Breast epithelium (tissue), 4 donors: ENCODE measurements at regions not wholly inside any gene's neighbourhood (a gene's known extent, or its start where the extent isn't known, plus 50 kb on each side); places are given as distances from the start of the nearest gene placed in this dataset.

Experiments
- DNase-seq, 2 donors: peaks; one replicate each; pipeline ENCODE4 v3.0.0-alpha.2; 2019; ENCODE audit warnings: low spot score in 2 of 2
- H3K27ac ChIP-seq, 2 donors: fragments of 200-600 bp; sonication (generic) in 1 of 2; one replicate each; pipeline ENCODE4 v1.5.1; 2016 to 2019; ENCODE audit warnings: mild to moderate bottlenecking in 1 of 2
- H3K27me3 ChIP-seq, 2 donors: fragments of 200-600 bp; sonication (generic) in 1 of 2; one replicate each; pipeline versions ENCODE4 v1.5.1 to v1.6.0; 2017 to 2019; ENCODE audit warnings: control low read depth in 1 of 2, mild to moderate bottlenecking in 1 of 2
- H3K36me3 ChIP-seq: fragments of 200-600 bp; one replicate; pipeline ENCODE4 v1.5.1; 2019
- H3K4me1 ChIP-seq, 2 donors: fragments of 200-600 bp; sonication (generic); one replicate each; pipeline ENCODE4 v1.5.1; 2016 to 2019; ENCODE audit warnings: control low read depth in 1 of 2
- H3K4me3 ChIP-seq, 3 donors: fragments of 200-600 bp; sonication (generic); 1 replicate in 2 of 3; 2 replicates in 1 of 3; pipeline ENCODE4 v1.5.1; 2016 to 2019; ENCODE audit warnings: mild to moderate bottlenecking in 3 of 3, moderate library complexity in 2 of 3
- H3K9me3 ChIP-seq, 2 donors: fragments of 200-600 bp; sonication (generic) in 1 of 2; one replicate each; pipeline ENCODE4 v1.5.1; 2016 to 2019; ENCODE audit warnings: control low read depth in 1 of 2
- CTCF ChIP-seq, 3 donors: fragments of 450-650 bp; IDR thresholded peaks; one replicate each; pipeline ENCODE4 v1.5.1; 2016 to 2017; ENCODE audit warnings: antibody characterized with exemption in 3 of 3, mild to moderate bottlenecking in 3 of 3, moderate library complexity in 3 of 3
- POLR2A ChIP-seq: fragments of 450-650 bp; IDR thresholded peaks from one replicate; pipeline ENCODE4 v1.6.1; 2016; ENCODE audit warnings: antibody characterized with exemption, mild to moderate bottlenecking, moderate library complexity
- POLR2AphosphoS5 ChIP-seq, 3 donors: sonication (generic); formaldehyde crosslinking; IDR thresholded peaks; one replicate each; pipeline ENCODE4 v1.6.1; 2017; ENCODE audit warnings: antibody characterized with exemption in 3 of 3
- intact Hi-C: fragments of 100-400 bp; cut with DNase I; formaldehyde crosslinking; loops from one replicate; pipeline ENCODE4 v1.15.1; 2023; ENCODE audit warnings: low total_unique reads

- Histone ChIP-seq H3K4me1 (no peaks in the 10 kb centered on the region), H3K4me3 (no peak overlapping the region), H3K36me3 (no peaks in the 10 kb centered on the region), H3K9me3 (no peaks in the 10 kb centered on the region), H3K27me3 (no peaks in the 10 kb centered on the region), H3K27ac (no peak overlapping the region)
- intact Hi-C loops = no loop called here
- no peak for DNase-seq
- no peak for TF ChIP-seq POLR2AphosphoS5 (IDR thresholded peaks at IDR 0.05)
- no peak for TF ChIP-seq CTCF (IDR thresholded peaks at IDR 0.05)
- no peak for TF ChIP-seq POLR2A
These were observed 378.8 kb upstream of the ISX start for GRCh38 chr22:34687116-34687515.

GRCh38 chr22:34688825-34689224, 377.1 kb upstream of the ISX start:
- H3K27me3 ChIP-seq = no peaks in the 10 kb centered on the region
- TF ChIP-seq POLR2A (no peak), POLR2AphosphoS5 (IDR thresholded peaks at IDR 0.05) (no peak), CTCF (IDR thresholded peaks at IDR 0.05) (no peak)
- intact Hi-C loops = no loop called here
- H3K36me3 ChIP-seq = no peaks in the 10 kb centered on the region
- no peak overlapping the region for H3K27ac ChIP-seq
- H3K4me1 ChIP-seq = no peaks in the 10 kb centered on the region
- H3K9me3 ChIP-seq = no peaks in the 10 kb centered on the region
- H3K4me3 ChIP-seq = no peak overlapping the region
- no peak for DNase-seq

- TF ChIP-seq CTCF (IDR thresholded peaks at IDR 0.05) = no peak
- no peak for TF ChIP-seq POLR2A
- TF ChIP-seq POLR2AphosphoS5 (IDR thresholded peaks at IDR 0.05) = no peak
- intact Hi-C loops = no loop called here
- no peaks in the 10 kb centered on the region for H3K36me3 ChIP-seq
- no peaks in the 10 kb centered on the region for H3K4me1 ChIP-seq
- no peak for DNase-seq
- H3K9me3 ChIP-seq = no peaks in the 10 kb centered on the region
- H3K4me3 ChIP-seq = no peak overlapping the region
- H3K27ac ChIP-seq = no peak overlapping the region
- H3K27me3 ChIP-seq = peaks cover 0 to 24% of the 10 kb centered on the region in 2 donors
These were observed 369.4 kb upstream of the ISX start for GRCh38 chr22:34696557-34696956.

GRCh38 chr22:34702279-34702678, 363.7 kb upstream of the ISX start:
- Histone ChIP-seq H3K27ac (no peak overlapping the region), H3K36me3 (no peaks in the 10 kb centered on the region), H3K9me3 (no peaks in the 10 kb centered on the region), H3K4me3 (no peak overlapping the region), H3K27me3 (peaks cover 0 to 26% of the 10 kb centered on the region in 2 donors), H3K4me1 (no peaks in the 10 kb centered on the region)
- DNase-seq = no peak
- intact Hi-C loops = no loop called here
- TF ChIP-seq POLR2A (no peak), CTCF (IDR thresholded peaks at IDR 0.05) (no peak), POLR2AphosphoS5 (IDR thresholded peaks at IDR 0.05) (no peak)

- Histone ChIP-seq H3K27ac (no peak overlapping the region), H3K4me3 (no peak overlapping the region), H3K36me3 (no peaks in the 10 kb centered on the region), H3K9me3 (no peaks in the 10 kb centered on the region), H3K4me1 (no peaks in the 10 kb centered on the region), H3K27me3 (peaks cover 0 to 32% of the 10 kb centered on the region in 2 donors)
- DNase-seq = no peak
- intact Hi-C loops = no loop called here
- TF ChIP-seq POLR2AphosphoS5 (IDR thresholded peaks at IDR 0.05) (no peak), POLR2A (no peak), CTCF (IDR thresholded peaks at IDR 0.05) (no peak)
These were observed 356.3 kb upstream of the ISX start for GRCh38 chr22:34709641-34710040.
